Stimulated activated CD4-positive, alpha-beta T cell treated with anti-CD3 and anti-CD28 coated beads, Interleukin-2, amount 100 ng/mL, for 48 hours (primary cell): ENCODE measurements at regions not wholly inside any gene's neighbourhood (a gene's known extent, or its start where the extent isn't known, plus 50 kb on each side); places are given as distances from the start of the nearest gene placed in this dataset.

Source experiments
- DNase-seq, 2 donors: peaks; one replicate each; pipeline ENCODE4 v3.0.0-alpha.2; 2020

DNA sequence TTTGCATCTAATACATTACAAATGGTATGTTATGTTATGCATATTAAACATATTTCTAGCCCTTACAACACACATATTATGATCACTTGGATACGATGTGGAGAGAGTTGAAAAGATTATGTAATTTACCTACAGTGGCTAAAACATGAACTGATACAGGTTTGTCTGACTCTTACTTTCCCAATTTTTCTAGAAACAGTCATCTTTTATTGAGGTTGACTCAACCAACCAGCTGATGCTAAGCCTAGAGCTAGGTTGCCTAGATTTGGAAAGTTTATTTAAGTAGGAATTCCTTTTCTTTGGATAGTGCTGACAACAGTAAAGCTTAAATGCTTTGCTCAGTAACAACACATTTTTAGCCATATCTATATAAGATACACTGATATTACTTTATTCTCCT, 1215.1 kb downstream of the ADGRL3 start:
- DNase-seq = no peak

GRCh38 chr4:62414563-62414962, 1214.4 kb downstream of the ADGRL3 start:
- no peak for DNase-seq

GRCh38 chr4:62410371-62411003, 1210.4 kb downstream of the ADGRL3 start:
- no peak for DNase-seq

DNA sequence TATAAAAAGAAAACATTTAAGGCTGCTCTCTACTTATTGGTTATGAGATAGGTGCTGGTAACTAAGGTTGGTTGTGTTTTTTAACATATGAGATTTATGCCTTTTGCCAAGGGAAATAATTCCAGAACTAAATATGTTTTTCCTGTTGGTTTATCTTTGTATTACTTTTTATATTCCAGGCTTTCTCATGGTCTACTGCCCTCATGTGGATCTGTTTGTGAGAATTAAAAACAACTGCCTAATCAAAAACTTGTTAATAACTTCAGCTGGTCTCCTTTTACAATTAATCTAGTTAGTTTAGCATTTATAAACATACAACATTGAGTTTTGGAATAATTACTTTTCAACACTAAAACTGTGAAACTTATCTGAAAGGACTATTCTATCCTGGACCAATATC, 1208.3 kb downstream of the ADGRL3 start:
- DNase-seq = no peak

- DNase-seq = no peak
These were observed 1207.4 kb downstream of the ADGRL3 start for GRCh38 chr4:62407534-62407933.

GRCh38 chr4:62402088-62402806, 1202.1 kb downstream of the ADGRL3 start:
- DNase-seq = no peak

GRCh38 chr4:62399242-62399641, 1199.1 kb downstream of the ADGRL3 start:
- no peak for DNase-seq

- no peak for DNase-seq
These were observed 1198.2 kb downstream of the ADGRL3 start for GRCh38 chr4:62398318-62398717.

DNA sequence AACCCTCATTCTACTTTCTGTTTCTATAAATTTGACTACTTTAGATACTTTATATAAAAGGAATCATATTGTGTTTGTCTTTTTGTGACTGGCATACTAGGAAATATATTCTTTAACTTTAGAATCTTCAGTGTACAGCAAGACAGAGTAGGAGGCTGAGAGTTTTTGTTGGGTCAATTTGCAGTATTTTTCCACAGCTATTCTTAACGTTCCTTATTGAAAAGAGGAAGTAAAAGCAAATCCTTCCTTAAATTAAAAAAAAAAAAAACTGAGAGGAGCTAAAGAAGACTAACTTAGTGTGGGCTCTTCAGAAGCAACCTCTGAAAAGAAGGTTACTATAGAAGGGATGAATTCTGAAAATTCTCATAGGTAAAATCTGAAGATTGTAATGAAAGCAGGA, 1194.6 kb downstream of the ADGRL3 start:
- DNase-seq = no peak

- DNase-seq = no peak
These were observed 1187.7 kb downstream of the ADGRL3 start for GRCh38 chr4:62387808-62388207.

GRCh38 chr4:62377700-62378099, 1177.6 kb downstream of the ADGRL3 start:
- no peak for DNase-seq

GRCh38 chr4:62377245-62377644, 1177.1 kb downstream of the ADGRL3 start:
- DNase-seq = no peak

DNA sequence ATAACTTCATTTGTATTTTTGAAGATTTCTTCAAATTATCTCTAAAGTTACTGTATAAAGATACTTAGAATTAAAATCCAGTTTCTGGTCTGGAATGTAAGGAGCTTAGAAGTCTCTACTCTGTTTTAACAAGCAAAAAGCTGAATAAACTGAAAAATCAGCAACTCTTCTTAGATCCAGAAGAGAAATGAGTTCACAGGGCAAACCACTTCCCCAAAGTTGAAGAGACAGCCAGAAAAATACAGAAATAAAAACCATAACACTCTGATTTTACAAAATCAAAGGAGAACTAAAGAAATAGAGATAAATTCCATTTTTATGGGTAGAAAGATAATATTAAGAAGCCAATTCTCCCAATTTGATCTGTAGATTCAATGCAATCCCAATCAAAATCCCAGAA, 1166.8 kb downstream of the ADGRL3 start:
- no peak for DNase-seq

DNA sequence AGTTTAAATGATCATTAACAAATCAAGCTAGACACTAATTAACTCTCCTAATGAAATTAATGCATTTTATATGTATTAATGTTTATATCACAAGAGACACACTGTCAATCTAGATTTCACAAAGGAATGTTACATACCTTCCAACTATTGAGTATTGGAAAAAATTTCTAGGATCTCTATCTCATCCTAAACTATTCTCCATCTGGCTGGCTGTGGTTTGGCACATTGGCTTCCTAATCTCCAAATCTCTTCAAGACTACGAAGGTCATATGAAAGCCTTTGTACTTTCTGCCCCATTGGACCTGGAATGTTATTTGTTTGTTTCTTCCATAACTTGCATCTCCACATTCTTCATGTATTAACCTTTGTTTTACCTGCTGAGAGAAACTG, 1160.0 kb downstream of the ADGRL3 start:
- no peak for DNase-seq

- DNase-seq = no peak
These were observed 1159.5 kb downstream of the ADGRL3 start for GRCh38 chr4:62359441-62360155.

- no peak for DNase-seq
These were observed 1144.8 kb downstream of the ADGRL3 start for GRCh38 chr4:62344915-62345314.

GRCh38 chr4:62344474-62344873, 1144.3 kb downstream of the ADGRL3 start:
- DNase-seq = no peak

- DNase-seq = no peak
These were observed 1142.2 kb downstream of the ADGRL3 start for GRCh38 chr4:62342346-62342745.

DNA sequence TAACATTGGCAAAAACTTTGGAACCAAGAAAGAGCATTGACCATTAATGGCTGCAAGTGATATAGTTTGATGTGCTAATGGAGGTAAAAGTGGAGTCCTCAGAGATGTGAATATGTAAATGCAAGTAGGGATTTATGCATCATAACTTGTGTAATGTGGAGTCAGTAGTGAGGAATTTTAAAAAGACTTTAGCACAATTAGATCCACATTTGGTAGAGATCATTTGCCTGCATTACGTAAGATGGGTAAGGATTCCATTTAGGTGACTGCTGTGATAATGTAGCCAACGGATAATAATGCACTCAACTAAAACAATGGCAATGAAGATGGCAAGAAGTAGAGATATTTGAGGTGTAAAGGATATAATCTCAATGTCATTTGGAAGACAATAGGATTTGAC, 1128.4 kb downstream of the ADGRL3 start:
- DNase-seq = no peak

GRCh38 chr4:62327612-62328297, 1127.6 kb downstream of the ADGRL3 start:
- DNase-seq = no peak

DNA sequence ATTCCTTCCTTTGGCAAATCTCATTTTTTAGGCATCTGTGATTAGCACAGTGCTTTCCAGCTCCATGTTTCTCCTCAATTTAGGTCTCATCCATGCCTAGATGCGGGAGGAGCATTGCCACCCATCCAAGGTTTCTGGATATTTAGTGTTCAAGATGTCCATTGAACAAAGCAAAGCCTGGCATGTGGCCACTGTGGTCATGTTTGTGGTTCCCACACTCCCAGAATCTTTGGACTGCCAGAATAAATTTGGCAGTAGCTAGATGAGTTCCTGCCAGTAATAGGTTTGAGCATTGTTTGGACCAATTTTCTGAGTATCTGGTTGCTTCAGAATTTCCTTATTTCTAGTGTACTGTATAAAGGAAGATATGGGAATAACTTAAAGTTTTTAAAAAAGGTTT, 1124.1 kb downstream of the ADGRL3 start:
- no peak for DNase-seq

GRCh38 chr4:62320612-62321011, 1120.5 kb downstream of the ADGRL3 start:
- DNase-seq = no peak

DNA sequence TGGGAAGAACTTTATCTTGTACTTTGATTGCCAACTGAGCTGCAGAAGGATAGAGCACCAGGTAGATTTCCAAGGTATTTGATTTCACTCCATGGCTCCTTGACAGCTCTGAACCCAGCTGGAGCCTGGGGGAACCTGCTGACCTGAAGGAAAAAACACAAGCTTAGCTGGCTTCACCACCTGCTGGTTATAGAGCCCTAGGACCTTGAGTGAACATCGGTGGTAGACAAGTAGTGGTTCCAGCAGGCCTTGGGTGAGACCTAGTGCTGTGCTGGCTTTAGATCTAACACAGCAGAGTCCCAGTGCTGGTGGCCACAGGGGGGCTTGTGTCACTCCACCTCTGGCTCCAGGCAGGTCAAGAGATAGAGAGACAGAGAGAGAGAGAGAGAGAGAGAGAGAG, 1102.6 kb downstream of the ADGRL3 start:
- no peak for DNase-seq

GRCh38 chr4:62301500-62301899, 1101.4 kb downstream of the ADGRL3 start:
- no peak for DNase-seq
